GM12878 (cell line): ENCODE measurements at regions not wholly inside any gene's neighbourhood (a gene's known extent, or its start where the extent isn't known, plus 50 kb on each side); places are given as distances from the start of the nearest gene placed in this dataset.

Experiments
- EGR1 ChIP-seq, 2 experiments: IDR thresholded peaks; 1 replicate in 1 of 2; 2 replicates in 1 of 2; pipeline ENCODE4 v1.6.1; 2011 to 2012; ENCODE audit warnings: low read depth in 2 of 2, low read length in 2 of 2, borderline replicate concordance in 1 of 2, mild to moderate bottlenecking in 1 of 2, moderate library complexity in 1 of 2
- POLR2A ChIP-seq: IDR thresholded peaks from 2 replicates; pipeline ENCODE4 v1.6.1; 2011; ENCODE audit warnings: low read depth, mild to moderate bottlenecking, low read length
- POLR2AphosphoS5 ChIP-seq: IDR thresholded peaks from 2 replicates; pipeline ENCODE4 v1.6.1; 2011; ENCODE audit warnings: mild to moderate bottlenecking, low read length, inconsistent platforms
- RB1 ChIP-seq: fragments of 450-650 bp; formaldehyde crosslinking; IDR thresholded peaks from 2 replicates; pipeline ENCODE4 v1.6.1; 2017; ENCODE audit warnings: mild to moderate bottlenecking, borderline replicate concordance
- ZNF274 ChIP-seq: IDR thresholded peaks from one replicate; pipeline ENCODE4 v1.8.0; 2011; ENCODE audit not compliant: insufficient read length, insufficient read depth
- TF ChIP-seq, protein P1 (sequence below): fragments of 450-650 bp; IDR thresholded peaks from 2 replicates; pipeline ENCODE4 v1.6.1; 2017; ENCODE audit warnings: mild to moderate bottlenecking
- TF ChIP-seq, protein P2 (sequence below), 3 experiments: IDR thresholded peaks in 2 of 3; conservative IDR thresholded peaks in 1 of 3; 2 replicates each; pipeline ENCODE4 v1.5.1; 2011; ENCODE audit warnings: low read depth in 3 of 3, low read length in 3 of 3, mild to moderate bottlenecking in 3 of 3, control low read depth in 2 of 3, moderate library complexity in 2 of 3, inconsistent platforms in 1 of 3, mixed read lengths in 1 of 3; ENCODE audit not compliant: control insufficient read depth in 2 of 3, insufficient read depth in 1 of 3; ENCODE audit errors: extremely low read depth in 1 of 3

DNA sequence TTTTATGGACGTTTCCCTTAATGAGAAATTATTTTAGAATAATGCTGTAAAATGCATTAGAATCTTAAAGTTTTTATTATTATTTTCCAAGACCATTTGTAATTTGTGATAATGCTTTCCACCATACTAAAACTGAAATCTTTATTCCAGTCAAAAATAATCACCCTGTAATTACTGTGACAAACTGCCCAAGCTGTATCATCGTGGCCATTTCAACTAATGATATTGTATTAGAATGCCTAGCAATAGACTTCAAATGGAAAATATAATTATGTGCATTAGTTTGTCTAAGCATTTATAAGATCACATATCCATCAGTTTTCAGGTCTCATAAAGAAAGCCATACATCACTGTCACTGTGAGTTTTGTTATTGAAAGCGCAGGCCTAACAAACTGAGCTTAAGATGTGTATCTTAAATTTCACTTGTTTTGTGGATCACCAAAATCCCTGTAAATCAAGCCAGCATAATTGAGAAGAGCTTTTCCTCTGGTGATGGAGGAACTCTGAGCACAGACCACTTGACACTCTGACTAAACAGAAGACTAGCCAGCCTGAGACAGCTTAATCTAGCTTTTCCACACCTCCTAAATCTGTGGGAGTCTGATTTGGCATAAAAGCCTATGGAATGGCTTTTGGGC, 1312.2 kb upstream of the ACVR2A start:
- TF ChIP-seq, protein P1, sequence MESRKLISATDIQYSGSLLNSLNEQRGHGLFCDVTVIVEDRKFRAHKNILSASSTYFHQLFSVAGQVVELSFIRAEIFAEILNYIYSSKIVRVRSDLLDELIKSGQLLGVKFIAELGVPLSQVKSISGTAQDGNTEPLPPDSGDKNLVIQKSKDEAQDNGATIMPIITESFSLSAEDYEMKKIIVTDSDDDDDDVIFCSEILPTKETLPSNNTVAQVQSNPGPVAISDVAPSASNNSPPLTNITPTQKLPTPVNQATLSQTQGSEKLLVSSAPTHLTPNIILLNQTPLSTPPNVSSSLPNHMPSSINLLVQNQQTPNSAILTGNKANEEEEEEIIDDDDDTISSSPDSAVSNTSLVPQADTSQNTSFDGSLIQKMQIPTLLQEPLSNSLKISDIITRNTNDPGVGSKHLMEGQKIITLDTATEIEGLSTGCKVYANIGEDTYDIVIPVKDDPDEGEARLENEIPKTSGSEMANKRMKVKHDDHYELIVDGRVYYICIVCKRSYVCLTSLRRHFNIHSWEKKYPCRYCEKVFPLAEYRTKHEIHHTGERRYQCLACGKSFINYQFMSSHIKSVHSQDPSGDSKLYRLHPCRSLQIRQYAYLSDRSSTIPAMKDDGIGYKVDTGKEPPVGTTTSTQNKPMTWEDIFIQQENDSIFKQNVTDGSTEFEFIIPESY = no peak
- TF ChIP-seq RB1 (no peak), ZNF274 (no peak), EGR1 (IDR thresholded peaks at IDR 0.05; ENCODE audit: borderline replicate concordance in 1 of 2, low read depth in 2 of 2, low read length in 2 of 2) (no peak), POLR2AphosphoS5 (no peak), POLR2A (no peak)
- TF ChIP-seq, protein P2, sequence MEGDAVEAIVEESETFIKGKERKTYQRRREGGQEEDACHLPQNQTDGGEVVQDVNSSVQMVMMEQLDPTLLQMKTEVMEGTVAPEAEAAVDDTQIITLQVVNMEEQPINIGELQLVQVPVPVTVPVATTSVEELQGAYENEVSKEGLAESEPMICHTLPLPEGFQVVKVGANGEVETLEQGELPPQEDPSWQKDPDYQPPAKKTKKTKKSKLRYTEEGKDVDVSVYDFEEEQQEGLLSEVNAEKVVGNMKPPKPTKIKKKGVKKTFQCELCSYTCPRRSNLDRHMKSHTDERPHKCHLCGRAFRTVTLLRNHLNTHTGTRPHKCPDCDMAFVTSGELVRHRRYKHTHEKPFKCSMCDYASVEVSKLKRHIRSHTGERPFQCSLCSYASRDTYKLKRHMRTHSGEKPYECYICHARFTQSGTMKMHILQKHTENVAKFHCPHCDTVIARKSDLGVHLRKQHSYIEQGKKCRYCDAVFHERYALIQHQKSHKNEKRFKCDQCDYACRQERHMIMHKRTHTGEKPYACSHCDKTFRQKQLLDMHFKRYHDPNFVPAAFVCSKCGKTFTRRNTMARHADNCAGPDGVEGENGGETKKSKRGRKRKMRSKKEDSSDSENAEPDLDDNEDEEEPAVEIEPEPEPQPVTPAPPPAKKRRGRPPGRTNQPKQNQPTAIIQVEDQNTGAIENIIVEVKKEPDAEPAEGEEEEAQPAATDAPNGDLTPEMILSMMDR (IDR thresholded peaks at IDR 0.05 in 2 of 3, conservative IDR thresholded peaks at IDR 0.05 in 1 of 3; ENCODE audit: control insufficient read depth in 2 of 3, extremely low read depth in 1 of 3, insufficient read depth in 1 of 3, low read depth in 3 of 3, low read length in 3 of 3) = no peak
